ENCODE measurements at regions not wholly inside any gene's neighbourhood (a gene's known extent, or its start where the extent isn't known, plus 50 kb on each side); places are given as distances from the start of the nearest gene placed in this dataset.

DNA sequence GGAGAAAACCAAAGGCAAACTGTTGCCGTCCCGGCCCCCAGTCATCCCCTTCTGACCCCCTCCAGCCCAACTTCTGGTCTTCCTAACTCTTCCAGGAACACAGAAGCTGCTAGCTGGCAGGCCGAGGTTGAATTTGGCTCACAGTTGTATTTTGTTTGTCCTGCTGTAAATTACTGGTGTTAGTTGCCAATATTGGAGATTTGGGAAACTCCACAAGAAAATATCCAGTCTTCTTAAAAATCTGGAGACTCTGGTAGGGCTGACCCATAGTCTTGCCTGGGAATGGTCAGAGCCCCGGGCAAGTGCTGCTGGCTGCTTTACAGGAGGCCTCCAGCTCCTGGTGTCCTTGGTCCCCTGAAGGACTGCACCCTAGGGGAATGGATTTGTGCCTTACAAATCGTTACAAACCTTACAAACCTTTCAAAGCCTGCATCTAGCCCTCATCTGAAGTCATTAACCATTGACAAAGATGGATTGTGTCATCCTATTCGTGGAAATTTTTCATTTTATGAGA lies 112.0 kb upstream of the MCTP2 start:
- Histone ChIP-seq H3K4me1 (ENCODE audit: insufficient read depth, low read length, poor library complexity, severe bottlenecking) (peaks cover 7% of the 10 kb centered on the region), H3K27me3 (ENCODE audit: insufficient read depth, low read length, poor library complexity, severe bottlenecking) (no peaks in the 10 kb centered on the region), H3K4me3 (ENCODE audit: low read length, poor library complexity, severe bottlenecking) (no peak overlapping the region), H3K36me3 (ENCODE audit: insufficient read depth, low read length) (no peaks in the 10 kb centered on the region), H3K9ac (ENCODE audit: low read depth, low read length, poor library complexity, severe bottlenecking) (no peak overlapping the region), H4K20me1 (ENCODE audit: insufficient read depth, low read length, poor library complexity, severe bottlenecking) (no peaks in the 10 kb centered on the region), H3K9me2 (replicated peaks; ENCODE audit: low read depth, low read length) (no peaks in the 10 kb centered on the region), H3F3A (ENCODE audit: low read depth) (no peaks in the 10 kb centered on the region), H3K4me2 (ENCODE audit: low read depth, low read length, poor library complexity, severe bottlenecking) (no peak overlapping the region), H2AFZ (ENCODE audit: low read length) (peak overlapping the region; percentile 91), H3K9me3 (ENCODE audit: insufficient read depth, low read depth, low read length) (no peaks in the 10 kb centered on the region), H3K79me2 (ENCODE audit: insufficient read depth, low read length) (no peaks in the 10 kb centered on the region)
- TF ChIP-seq CTCF (conservative IDR thresholded peaks at IDR 0.05; ENCODE audit: low read length): no peak
- TF ChIP-seq EZH2phosphoT487 (IDR thresholded peaks at IDR 0.05; ENCODE audit: borderline replicate concordance): no peak

GRCh38 chr15:94110476-94111130 lies 120.8 kb upstream of the MCTP2 start:
- H3K4me1 ChIP-seq (ENCODE audit: insufficient read depth, low read length, poor library complexity, severe bottlenecking): no peaks in the 10 kb centered on the region
- TF ChIP-seq CTCF (conservative IDR thresholded peaks at IDR 0.05; ENCODE audit: low read length): no peak
- no peak for TF ChIP-seq EZH2phosphoT487 (IDR thresholded peaks at IDR 0.05; ENCODE audit: borderline replicate concordance)
- no peaks in the 10 kb centered on the region for H3K27me3 ChIP-seq (ENCODE audit: insufficient read depth, low read length, poor library complexity, severe bottlenecking)

GRCh38 chr15:94107652-94108051 lies 123.7 kb upstream of the MCTP2 start:
- no peaks in the 10 kb centered on the region for H3K36me3 ChIP-seq (ENCODE audit: insufficient read depth, low read length)
- H3K9ac ChIP-seq (ENCODE audit: low read depth, low read length, poor library complexity, severe bottlenecking): no peak overlapping the region
- no peaks in the 10 kb centered on the region for H4K20me1 ChIP-seq (ENCODE audit: insufficient read depth, low read length, poor library complexity, severe bottlenecking)
- H3K4me2 ChIP-seq (ENCODE audit: low read depth, low read length, poor library complexity, severe bottlenecking): no peak overlapping the region
- no peak overlapping the region for H2AFZ ChIP-seq (ENCODE audit: low read length)
- no peaks in the 10 kb centered on the region for H3K9me3 ChIP-seq (ENCODE audit: insufficient read depth, low read depth, low read length)
- H3K9me2 ChIP-seq (replicated peaks; ENCODE audit: low read depth, low read length): no peaks in the 10 kb centered on the region
- no peak for TF ChIP-seq CTCF (conservative IDR thresholded peaks at IDR 0.05; ENCODE audit: low read length)
- no peak for TF ChIP-seq EZH2phosphoT487 (IDR thresholded peaks at IDR 0.05; ENCODE audit: borderline replicate concordance)
- H3K4me1 ChIP-seq (ENCODE audit: insufficient read depth, low read length, poor library complexity, severe bottlenecking): no peaks in the 10 kb centered on the region
- no peaks in the 10 kb centered on the region for H3F3A ChIP-seq (ENCODE audit: low read depth)
- no peaks in the 10 kb centered on the region for H3K27me3 ChIP-seq (ENCODE audit: insufficient read depth, low read length, poor library complexity, severe bottlenecking)
- no peaks in the 10 kb centered on the region for H3K79me2 ChIP-seq (ENCODE audit: insufficient read depth, low read length)
- H3K4me3 ChIP-seq (ENCODE audit: low read length, poor library complexity, severe bottlenecking): no peak overlapping the region

More at GRCh38 chr15:94110476-94111130, 120.8 kb upstream of the MCTP2 start:
- H3K4me2 ChIP-seq (ENCODE audit: low read depth, low read length, poor library complexity, severe bottlenecking): no peak overlapping the region
- no peak overlapping the region for H3K9ac ChIP-seq (ENCODE audit: low read depth, low read length, poor library complexity, severe bottlenecking)
- no peaks in the 10 kb centered on the region for H3K36me3 ChIP-seq (ENCODE audit: insufficient read depth, low read length)
- H4K20me1 ChIP-seq (ENCODE audit: insufficient read depth, low read length, poor library complexity, severe bottlenecking): no peaks in the 10 kb centered on the region
- no peaks in the 10 kb centered on the region for H3F3A ChIP-seq (ENCODE audit: low read depth)
- no peaks in the 10 kb centered on the region for H3K9me2 ChIP-seq (replicated peaks; ENCODE audit: low read depth, low read length)
- H3K79me2 ChIP-seq (ENCODE audit: insufficient read depth, low read length): no peaks in the 10 kb centered on the region
- no peaks in the 10 kb centered on the region for H3K9me3 ChIP-seq (ENCODE audit: insufficient read depth, low read depth, low read length)
- no peak overlapping the region for H3K4me3 ChIP-seq (ENCODE audit: low read length, poor library complexity, severe bottlenecking)
- no peak overlapping the region for H2AFZ ChIP-seq (ENCODE audit: low read length)

All from Loucy (cell line).